ENCODE measurements at regions not wholly inside any gene's neighbourhood (a gene's known extent, or its start where the extent isn't known, plus 50 kb on each side); places are given as distances from the start of the nearest gene placed in this dataset.

DNA sequence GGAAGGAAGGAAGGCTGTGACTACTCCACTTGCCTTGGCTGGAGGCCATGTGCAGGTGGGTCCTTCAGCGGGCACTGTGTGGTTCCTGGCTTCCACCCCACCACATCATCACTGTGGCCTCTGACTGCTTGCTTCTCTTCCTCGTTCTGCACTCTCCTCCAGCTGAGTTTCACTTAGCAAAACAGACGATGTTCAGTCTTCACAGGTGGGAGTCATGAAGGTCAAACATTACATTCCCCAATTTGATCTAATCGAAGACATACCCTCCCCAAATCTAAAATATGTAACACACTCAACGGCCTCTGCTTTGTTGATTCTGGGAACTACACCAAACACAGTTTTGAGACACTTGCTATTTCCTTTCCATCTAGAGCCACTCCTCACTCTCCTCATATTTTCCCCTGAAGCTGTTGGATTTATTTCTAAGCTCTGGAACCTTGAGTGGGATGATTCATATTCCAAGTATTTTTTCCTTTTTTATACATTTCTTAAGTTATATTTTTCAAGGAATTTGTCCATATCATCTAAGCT is 132.5 kb upstream of the FOXA2 start:
- no TSS peak for BruUV-seq (replicated peaks)
- CTCF ChIA-PET, result interaction anchor here (0.7 to 3.6 kb wide), 15 partner anchors 17 to 624 kb away, joined by 3 to 51 read pairs (median 5); no protein-coding TSS in a partner anchor
- H2AFZ ChIP-seq (ENCODE audit: low read depth, low read length), result peak overlapping the region; percentile 7
- FAIRE-seq (no peak), DNase-seq (ENCODE audit: low read depth, low spot score) (peak; percentile 68)
- peak overlapping the region; percentile 12 for H3K9ac ChIP-seq (replicated peaks; ENCODE audit: extremely low read depth, insufficient read depth, low read length)
- POLR2A ChIA-PET, result no interaction called here
- dilution Hi-C loops (cut with MboI; ENCODE audit: extremely low pct_ligation_motif_present, low sequenced_read_pairs) (no loop called here), intact Hi-C loops (cut with micrococcal nuclease) (loop anchor here (1.0 to 5.0 kb wide), 3 partner anchors 18 to 145 kb away; no protein-coding TSS in a partner anchor)
- TF ChIP-seq JUN (IDR thresholded peaks at IDR 0.05; ENCODE audit: borderline replicate concordance, insufficient read depth, insufficient read length, low read depth) (no peak), GATA2 (IDR thresholded peaks at IDR 0.05; ENCODE audit: insufficient read depth, insufficient read length, low read depth, low read length) (peak; percentile 39), FOS (IDR thresholded peaks at IDR 0.05; ENCODE audit: borderline replicate concordance, insufficient read depth, low read length) (peak; percentile 54), POLR2A (IDR thresholded peaks at IDR 0.05; ENCODE audit: low read depth, low read length) (no peak), POLR2AphosphoS5 (IDR thresholded peaks at IDR 0.05; ENCODE audit: insufficient read depth, low read depth, low read length) (peak; percentile 46)
- TF ChIP-seq, protein P1, sequence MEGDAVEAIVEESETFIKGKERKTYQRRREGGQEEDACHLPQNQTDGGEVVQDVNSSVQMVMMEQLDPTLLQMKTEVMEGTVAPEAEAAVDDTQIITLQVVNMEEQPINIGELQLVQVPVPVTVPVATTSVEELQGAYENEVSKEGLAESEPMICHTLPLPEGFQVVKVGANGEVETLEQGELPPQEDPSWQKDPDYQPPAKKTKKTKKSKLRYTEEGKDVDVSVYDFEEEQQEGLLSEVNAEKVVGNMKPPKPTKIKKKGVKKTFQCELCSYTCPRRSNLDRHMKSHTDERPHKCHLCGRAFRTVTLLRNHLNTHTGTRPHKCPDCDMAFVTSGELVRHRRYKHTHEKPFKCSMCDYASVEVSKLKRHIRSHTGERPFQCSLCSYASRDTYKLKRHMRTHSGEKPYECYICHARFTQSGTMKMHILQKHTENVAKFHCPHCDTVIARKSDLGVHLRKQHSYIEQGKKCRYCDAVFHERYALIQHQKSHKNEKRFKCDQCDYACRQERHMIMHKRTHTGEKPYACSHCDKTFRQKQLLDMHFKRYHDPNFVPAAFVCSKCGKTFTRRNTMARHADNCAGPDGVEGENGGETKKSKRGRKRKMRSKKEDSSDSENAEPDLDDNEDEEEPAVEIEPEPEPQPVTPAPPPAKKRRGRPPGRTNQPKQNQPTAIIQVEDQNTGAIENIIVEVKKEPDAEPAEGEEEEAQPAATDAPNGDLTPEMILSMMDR (IDR thresholded peaks at IDR 0.05; ENCODE audit: extremely low read depth in 1 of 2, insufficient read depth in 1 of 2, low read depth in 1 of 2, low read length in 2 of 2), result no peak
- H4K20me1 ChIP-seq (replicated peaks; ENCODE audit: control insufficient read depth, extremely low read depth, insufficient read depth, low read length), result no peaks in the 10 kb centered on the region
- H3K36me3 ChIP-seq (ENCODE audit: control insufficient read depth in 2 of 2, extremely low read depth in 1 of 2, insufficient read depth in 2 of 2, low read length in 2 of 2), result no peaks in the 10 kb centered on the region
- no peaks in the 10 kb centered on the region for H3K79me2 ChIP-seq (ENCODE audit: control insufficient read depth, insufficient read depth, low read length)
- H3K27ac ChIP-seq (ENCODE audit: insufficient read depth, low read depth, low read length), result peak overlapping the region; percentile 59
- H3K9me1 ChIP-seq (replicated peaks; ENCODE audit: control insufficient read depth, extremely low read depth, insufficient read depth, low read length), result no peaks in the 10 kb centered on the region
- H3K4me3 ChIP-seq (replicated peaks in 1 of 3; ENCODE audit: insufficient read depth in 1 of 3, low read depth in 1 of 3, low read length in 3 of 3), result no peak overlapping the region
- no peaks in the 10 kb centered on the region for H3K9me3 ChIP-seq (replicated peaks; ENCODE audit: control insufficient read depth, insufficient read depth, low read length)
- H3K4me2 ChIP-seq (ENCODE audit: insufficient read depth, low read length), result peak overlapping the region; percentile 79
- H3K4me1 ChIP-seq (ENCODE audit: control insufficient read depth, extremely low read depth, insufficient read depth, low read length), result peaks cover 39% of the 10 kb centered on the region
- H3K27me3 ChIP-seq (ENCODE audit: control insufficient read depth in 2 of 2, insufficient read depth in 2 of 2, low read length in 2 of 2), result no peaks in the 10 kb centered on the region

Data from endothelial cell of umbilical vein (primary cell).